ENCODE measurements at regions not wholly inside any gene's neighbourhood (a gene's known extent, or its start where the extent isn't known, plus 50 kb on each side); places are given as distances from the start of the nearest gene placed in this dataset.

GRCh38 chr10:91115618-91116390 lies 104.7 kb upstream of the PCGF5 start:
- Mint-ChIP-seq H3K27ac (no peak overlapping the region), H3K4me1 (no peaks in the 10 kb centered on the region), H3K4me3 (no peak overlapping the region), H3K27me3 (peaks cover 8% of the 10 kb centered on the region), H3K36me3 (ENCODE audit: low read depth) (no peaks in the 10 kb centered on the region), H3K9me3 (no peaks in the 10 kb centered on the region)
- no peak for DNase-seq
- CTCF ChIA-PET = interaction anchor here (1.8 kb wide), 1 partner anchor 24 kb away, joined by 5 read pairs; no protein-coding TSS in a partner anchor
- POLR2A ChIA-PET = no interaction called here

GRCh38 chr10:91117505-91117904 lies 103.0 kb upstream of the PCGF5 start:
- Mint-ChIP-seq H3K4me1 (no peaks in the 10 kb centered on the region), H3K27ac (no peak overlapping the region), H3K9me3 (no peaks in the 10 kb centered on the region), H3K27me3 (peaks cover 8% of the 10 kb centered on the region), H3K36me3 (ENCODE audit: low read depth) (no peaks in the 10 kb centered on the region), H3K4me3 (no peak overlapping the region)
- DNase-seq = no peak
- POLR2A ChIA-PET = no interaction called here
- CTCF ChIA-PET = interaction anchor here (0.6 to 1.8 kb wide), 3 partner anchors 10 to 771 kb away, joined by 3 to 5 read pairs (median 4); no protein-coding TSS in a partner anchor

- CTCF ChIA-PET = no interaction called here
- POLR2A ChIA-PET = no interaction called here
- no peaks in the 10 kb centered on the region for H3K9me3 Mint-ChIP-seq
- no peak overlapping the region for H3K4me3 Mint-ChIP-seq
- DNase-seq = no peak
- H3K4me1 Mint-ChIP-seq = no peaks in the 10 kb centered on the region
- H3K36me3 Mint-ChIP-seq (ENCODE audit: low read depth) = no peaks in the 10 kb centered on the region
- peaks cover 12% of the 10 kb centered on the region for H3K27me3 Mint-ChIP-seq
- no peak overlapping the region for H3K27ac Mint-ChIP-seq
These were observed 100.1 kb upstream of the PCGF5 start for GRCh38 chr10:91120348-91120747.

DNA sequence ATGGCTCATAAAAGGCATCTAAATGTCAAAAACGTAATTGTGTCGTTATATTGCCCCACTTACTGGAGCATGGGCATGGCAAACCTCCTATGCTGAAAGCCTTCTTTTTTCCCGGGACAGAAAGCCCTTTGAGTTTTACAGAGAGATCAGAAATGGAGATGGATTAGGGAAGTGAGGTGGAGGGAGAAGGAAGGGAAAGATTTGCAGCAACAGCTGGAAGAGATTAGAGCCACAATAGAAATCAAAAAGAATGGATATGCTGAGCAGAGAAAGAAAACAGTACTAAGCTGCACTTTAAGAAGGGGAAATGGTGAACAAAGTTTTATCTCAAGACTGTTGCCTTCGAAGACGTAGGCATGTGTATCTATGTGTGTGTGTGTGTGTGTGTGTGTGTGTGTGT lies 97.2 kb upstream of the PCGF5 start:
- H3K9me3 Mint-ChIP-seq = no peaks in the 10 kb centered on the region
- no peak for DNase-seq
- ChIA-PET CTCF (interaction anchor here (0.9 to 1.1 kb wide), 2 partner anchors 29 to 39 kb away, joined by 3 read pairs; no protein-coding TSS in a partner anchor), POLR2A (interaction anchor here (0.6 kb wide), 1 partner anchor 19 kb away, joined by 4 read pairs; no protein-coding TSS in a partner anchor)
- no peaks in the 10 kb centered on the region for H3K36me3 Mint-ChIP-seq (ENCODE audit: low read depth)
- H3K27me3 Mint-ChIP-seq = peaks cover 12% of the 10 kb centered on the region
- no peak overlapping the region for H3K27ac Mint-ChIP-seq
- no peak overlapping the region for H3K4me3 Mint-ChIP-seq
- H3K4me1 Mint-ChIP-seq = peaks cover 5% of the 10 kb centered on the region

DNA sequence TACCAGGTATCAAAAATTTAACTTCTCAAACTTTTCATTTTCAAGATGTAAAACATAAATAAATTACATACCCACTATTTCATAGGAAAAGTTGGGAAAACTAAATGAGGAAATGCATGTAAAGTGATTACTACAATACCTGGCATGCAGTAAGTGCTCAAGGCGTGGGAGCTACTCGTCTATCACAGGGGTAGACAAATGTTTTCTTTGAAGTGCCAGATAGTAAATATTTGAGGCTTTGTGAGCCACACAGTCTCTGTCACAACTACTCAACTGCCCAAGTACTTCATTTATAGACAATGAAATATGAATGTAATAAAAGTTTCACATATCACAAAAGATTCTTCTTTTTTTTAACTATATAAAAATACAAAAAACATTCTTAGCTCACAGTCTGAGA lies 96.4 kb upstream of the PCGF5 start:
- DNase-seq = no peak
- H3K36me3 Mint-ChIP-seq (ENCODE audit: low read depth) = no peaks in the 10 kb centered on the region
- no peak overlapping the region for H3K4me3 Mint-ChIP-seq
- ChIA-PET POLR2A (interaction anchor here (0.6 kb wide), 1 partner anchor 18 kb away, joined by 4 read pairs; no protein-coding TSS in a partner anchor), CTCF (interaction anchor here (1.1 kb wide), 1 partner anchor 28 kb away, joined by 3 read pairs; no protein-coding TSS in a partner anchor)
- peaks cover 12% of the 10 kb centered on the region for H3K27me3 Mint-ChIP-seq
- no peaks in the 10 kb centered on the region for H3K9me3 Mint-ChIP-seq
- H3K27ac Mint-ChIP-seq = no peak overlapping the region
- peaks cover 5% of the 10 kb centered on the region for H3K4me1 Mint-ChIP-seq

GRCh38 chr10:91126471-91126870 lies 94.0 kb upstream of the PCGF5 start:
- H3K36me3 Mint-ChIP-seq (ENCODE audit: low read depth) = no peaks in the 10 kb centered on the region
- CTCF ChIA-PET = interaction anchor here (1.0 kb wide), 1 partner anchor 8 kb away, joined by 3 read pairs; no protein-coding TSS in a partner anchor

GRCh38 chr10:91127341-91128082 lies 93.0 kb upstream of the PCGF5 start:
- peaks cover 4% of the 10 kb centered on the region for H3K27me3 Mint-ChIP-seq
- no peaks in the 10 kb centered on the region for H3K36me3 Mint-ChIP-seq (ENCODE audit: low read depth)
- DNase-seq = no peak
- POLR2A ChIA-PET = interaction anchor here (0.5 kb wide), 1 partner anchor 783 kb away, joined by 4 read pairs; no protein-coding TSS in a partner anchor
- H3K27ac Mint-ChIP-seq = no peak overlapping the region
- H3K4me3 Mint-ChIP-seq = no peak overlapping the region
- CTCF ChIA-PET = no interaction called here
- H3K4me1 Mint-ChIP-seq = peaks cover 5% of the 10 kb centered on the region
- no peaks in the 10 kb centered on the region for H3K9me3 Mint-ChIP-seq

More at GRCh38 chr10:91126471-91126870, 94.0 kb upstream of the PCGF5 start:
- peaks cover 5% of the 10 kb centered on the region for H3K4me1 Mint-ChIP-seq
- no peak overlapping the region for H3K27ac Mint-ChIP-seq
- POLR2A ChIA-PET = no interaction called here
- H3K27me3 Mint-ChIP-seq = peaks cover 4% of the 10 kb centered on the region
- no peak for DNase-seq
- no peak overlapping the region for H3K4me3 Mint-ChIP-seq
- H3K9me3 Mint-ChIP-seq = no peaks in the 10 kb centered on the region

DNA sequence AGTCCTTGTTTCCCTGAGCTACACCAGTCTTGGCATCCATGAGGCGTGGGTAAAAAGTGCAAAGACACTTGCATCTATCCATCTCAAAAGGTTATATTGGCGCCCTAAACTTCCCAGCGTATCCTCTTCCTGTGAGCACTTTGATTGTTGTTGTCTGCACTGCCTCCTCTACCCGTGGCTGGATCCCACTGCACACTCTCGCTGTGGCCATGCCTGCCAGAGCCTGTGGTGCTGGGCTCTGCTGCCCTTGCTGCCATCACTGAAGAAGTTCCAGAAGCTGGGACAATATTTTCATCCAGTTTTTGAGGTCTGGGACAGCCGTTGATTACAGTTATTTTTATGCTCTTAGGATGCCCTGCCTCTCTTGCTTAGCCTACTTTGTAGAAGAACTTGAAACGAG lies 85.3 kb upstream of the PCGF5 start:
- ChIA-PET POLR2A (interaction anchor here (0.7 kb wide), 1 partner anchor 13 kb away, joined by 7 read pairs; no protein-coding TSS in a partner anchor), CTCF (interaction anchor here (1.0 to 1.7 kb wide), 2 partner anchors 9 to 24 kb away, joined by 3 to 4 read pairs; no protein-coding TSS in a partner anchor)
- Mint-ChIP-seq H3K27ac (no peak overlapping the region), H3K9me3 (no peaks in the 10 kb centered on the region), H3K4me3 (no peak overlapping the region), H3K36me3 (ENCODE audit: low read depth) (no peaks in the 10 kb centered on the region), H3K27me3 (no peaks in the 10 kb centered on the region), H3K4me1 (no peaks in the 10 kb centered on the region)
- no peak for DNase-seq

GRCh38 chr10:91137011-91137643 lies 83.3 kb upstream of the PCGF5 start:
- Mint-ChIP-seq H3K36me3 (ENCODE audit: low read depth) (no peaks in the 10 kb centered on the region), H3K27ac (no peak overlapping the region), H3K27me3 (no peaks in the 10 kb centered on the region), H3K4me3 (no peak overlapping the region), H3K4me1 (peaks cover 5% of the 10 kb centered on the region), H3K9me3 (no peaks in the 10 kb centered on the region)
- ChIA-PET CTCF (no interaction called here), POLR2A (no interaction called here)
- no peak for DNase-seq

DNA sequence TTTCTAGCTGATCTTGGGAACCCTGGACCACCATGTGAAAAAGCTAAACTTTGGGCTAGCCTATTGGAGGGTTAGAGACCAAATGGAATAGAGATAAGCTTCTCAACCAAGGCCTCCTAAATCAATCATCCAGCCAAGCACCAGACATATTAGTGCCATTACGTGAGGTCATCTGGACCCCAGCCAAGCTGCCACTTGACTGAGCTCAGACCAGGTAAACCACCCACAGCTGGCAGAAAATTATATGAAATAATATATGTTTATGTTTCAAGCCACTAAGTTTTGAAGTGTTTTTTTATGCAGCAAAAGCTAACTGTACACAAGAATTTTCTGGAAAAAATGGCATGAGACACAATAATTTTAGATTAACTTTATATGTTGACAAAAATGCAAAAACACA lies 82.6 kb upstream of the PCGF5 start:
- H3K9me3 Mint-ChIP-seq = no peaks in the 10 kb centered on the region
- no peak for DNase-seq
- no peak overlapping the region for H3K27ac Mint-ChIP-seq
- peaks cover 5% of the 10 kb centered on the region for H3K4me1 Mint-ChIP-seq
- H3K27me3 Mint-ChIP-seq = no peaks in the 10 kb centered on the region
- CTCF ChIA-PET = no interaction called here
- H3K4me3 Mint-ChIP-seq = no peak overlapping the region
- POLR2A ChIA-PET = no interaction called here
- no peaks in the 10 kb centered on the region for H3K36me3 Mint-ChIP-seq (ENCODE audit: low read depth)

- H3K4me3 Mint-ChIP-seq = no peak overlapping the region
- no peak for DNase-seq
- peaks cover 11% of the 10 kb centered on the region for H3K27me3 Mint-ChIP-seq
- H3K9me3 Mint-ChIP-seq = no peaks in the 10 kb centered on the region
- H3K36me3 Mint-ChIP-seq (ENCODE audit: low read depth) = no peaks in the 10 kb centered on the region
- H3K4me1 Mint-ChIP-seq = peaks cover 6% of the 10 kb centered on the region
- POLR2A ChIA-PET = no interaction called here
- H3K27ac Mint-ChIP-seq = no peak overlapping the region
- CTCF ChIA-PET = interaction anchor here (1.0 kb wide), 1 partner anchor 147 kb away, joined by 3 read pairs; no protein-coding TSS in a partner anchor
These were observed 79.4 kb upstream of the PCGF5 start for GRCh38 chr10:91140995-91141549.

GRCh38 chr10:91144961-91145360 lies 75.5 kb upstream of the PCGF5 start:
- ChIA-PET CTCF (interaction anchor here (1.4 kb wide), 1 partner anchor 9 kb away, joined by 4 read pairs; no protein-coding TSS in a partner anchor), POLR2A (no interaction called here)
- Mint-ChIP-seq H3K4me1 (peaks cover 6% of the 10 kb centered on the region), H3K27ac (no peak overlapping the region), H3K27me3 (peaks cover 26% of the 10 kb centered on the region), H3K4me3 (no peak overlapping the region), H3K36me3 (ENCODE audit: low read depth) (no peaks in the 10 kb centered on the region), H3K9me3 (no peaks in the 10 kb centered on the region)
- no peak for DNase-seq

All from activated CD4-positive, alpha-beta T cell treated with anti-CD3 and anti-CD28 coated beads, Interleukin-2, amount 10 ng/mL, durations not matched to agents 7 days and 5 days (primary cell).